Activated CD4-positive, alpha-beta T cell treated with anti-CD3 and anti-CD28 coated beads for 48 hours (primary cell): ENCODE measurements at regions not wholly inside any gene's neighbourhood (a gene's known extent, or its start where the extent isn't known, plus 50 kb on each side); places are given as distances from the start of the nearest gene placed in this dataset.
A peak's percentile ranks its signal among the peaks of the same experiment; 100 is the strongest.
"Not testable (repeated sequence)": the region's sequence is repeated elsewhere in the genome, so short reads cannot be mapped to it uniquely, and the experiment has no call there.

ENCODE experiments used
- DNase-seq: peaks from one replicate; pipeline ENCODE4 v3.0.0-alpha.2; 2020

DNA sequence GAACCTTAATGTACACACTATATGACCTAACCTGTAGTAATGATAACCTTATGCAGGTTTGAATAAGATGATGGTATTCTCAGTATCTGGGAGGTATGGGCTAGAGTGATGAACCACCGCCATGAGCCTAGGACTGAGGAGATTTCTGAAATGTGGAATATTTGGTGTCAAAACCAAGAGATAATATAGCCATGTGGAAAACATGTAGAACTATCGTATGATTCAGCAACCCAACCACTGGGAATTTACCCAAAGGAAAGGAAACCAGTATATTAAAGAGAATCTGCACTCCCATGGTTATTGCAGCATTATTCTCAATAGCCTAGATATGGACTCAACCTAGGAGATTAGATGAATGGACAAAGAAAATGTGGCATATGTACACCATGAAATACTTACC is 271.7 kb upstream of the BTG1 start:
- no peak for DNase-seq

DNA sequence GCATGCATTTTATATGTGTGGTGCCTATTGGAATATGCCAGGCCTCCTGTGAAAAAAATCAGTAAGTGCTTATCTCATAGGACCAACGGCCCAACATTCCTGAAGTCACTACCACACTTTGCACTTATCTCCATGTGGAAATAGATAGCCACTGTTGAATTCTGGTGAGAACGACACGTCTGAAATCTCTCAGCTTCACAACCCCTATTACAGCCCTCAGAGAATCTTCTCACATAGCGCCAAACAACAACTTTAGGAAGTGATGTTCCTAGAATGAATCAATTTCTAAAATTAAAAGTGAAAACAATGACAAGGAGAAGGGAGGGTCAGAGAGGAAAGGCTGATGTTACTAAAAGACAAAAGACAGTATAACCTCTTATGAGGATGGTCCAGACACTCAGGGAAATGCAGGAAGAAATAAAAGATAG is 270.8 kb upstream of the BTG1 start:
- no peak for DNase-seq

DNA sequence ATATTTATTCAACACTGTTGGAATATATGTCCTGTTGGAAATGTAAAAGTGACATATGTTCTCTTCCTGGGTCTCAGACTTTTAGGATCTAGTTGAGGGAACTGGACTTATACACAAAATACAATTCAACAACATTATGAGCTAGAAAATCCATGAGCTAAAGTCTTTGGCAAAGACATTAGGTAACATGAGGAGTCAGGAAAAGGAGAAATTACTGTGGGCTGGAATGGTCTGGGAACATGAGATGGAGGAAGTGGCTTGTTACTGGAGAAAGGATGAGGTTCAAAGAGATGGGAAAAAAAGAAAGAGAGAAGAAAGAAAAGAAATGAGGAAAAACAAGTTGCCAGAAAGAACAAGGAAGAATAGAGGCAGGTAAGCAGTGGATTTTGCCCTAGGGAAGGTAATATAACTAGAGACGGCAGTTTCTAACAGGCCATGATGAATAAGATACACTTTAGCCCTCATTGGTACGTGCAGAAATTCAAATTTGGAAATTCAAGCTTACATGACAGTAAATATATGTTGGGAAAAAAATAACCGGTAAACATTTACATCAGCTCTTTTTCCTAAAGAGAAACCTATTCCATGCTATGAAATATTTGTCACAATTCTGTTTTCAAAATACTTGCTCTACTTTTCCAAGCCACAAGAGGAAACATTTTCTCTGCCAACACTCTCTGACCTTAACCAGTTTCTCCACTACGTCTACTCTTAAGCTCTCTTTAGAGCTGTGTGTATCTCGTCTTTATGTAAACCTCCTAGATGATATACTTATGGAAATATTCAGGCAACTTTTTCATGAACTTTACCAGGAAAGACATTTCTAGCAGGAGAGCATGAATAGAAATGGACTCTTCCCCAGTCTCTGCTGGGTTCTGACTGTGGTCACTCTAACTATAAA is 268.8 kb upstream of the BTG1 start:
- DNase-seq: no peak

DNA sequence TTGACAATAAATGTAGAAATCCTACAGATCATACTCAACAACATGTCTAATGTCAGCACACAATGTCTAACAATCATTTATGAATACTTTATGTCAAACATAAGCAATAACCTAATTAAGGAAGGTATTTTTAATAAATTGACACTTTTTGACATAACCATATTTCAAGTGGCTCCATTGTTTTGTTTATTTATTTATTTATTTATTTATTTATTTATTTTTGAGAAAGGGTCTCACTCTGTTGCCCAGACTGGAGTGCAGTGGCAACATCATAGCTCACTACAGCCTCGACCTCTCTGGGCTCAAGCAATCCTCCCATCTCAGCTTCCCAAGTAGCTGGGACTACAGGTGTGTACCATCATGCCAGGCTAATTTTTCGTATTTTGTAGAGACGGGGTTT is 267.6 kb upstream of the BTG1 start:
- DNase-seq: no peak

DNA sequence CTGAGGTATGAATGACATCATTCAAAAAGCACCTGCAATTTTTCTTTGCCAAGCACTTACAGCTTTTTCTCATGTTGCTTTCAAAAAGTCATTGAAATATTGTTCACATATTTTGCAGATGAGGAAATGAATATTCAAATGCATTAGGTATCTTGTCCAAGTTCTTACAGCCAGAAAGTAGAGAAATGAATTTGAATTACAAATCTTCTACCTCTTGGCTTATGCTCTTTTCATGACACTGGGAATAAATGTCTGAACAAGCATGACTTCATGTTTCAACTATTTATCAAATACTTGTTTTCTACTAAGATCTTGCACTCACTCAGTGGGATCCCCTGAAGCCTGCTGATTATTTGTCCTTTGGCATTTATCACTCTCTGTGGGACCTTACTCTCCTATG is 267.2 kb upstream of the BTG1 start:
- no peak for DNase-seq

DNA sequence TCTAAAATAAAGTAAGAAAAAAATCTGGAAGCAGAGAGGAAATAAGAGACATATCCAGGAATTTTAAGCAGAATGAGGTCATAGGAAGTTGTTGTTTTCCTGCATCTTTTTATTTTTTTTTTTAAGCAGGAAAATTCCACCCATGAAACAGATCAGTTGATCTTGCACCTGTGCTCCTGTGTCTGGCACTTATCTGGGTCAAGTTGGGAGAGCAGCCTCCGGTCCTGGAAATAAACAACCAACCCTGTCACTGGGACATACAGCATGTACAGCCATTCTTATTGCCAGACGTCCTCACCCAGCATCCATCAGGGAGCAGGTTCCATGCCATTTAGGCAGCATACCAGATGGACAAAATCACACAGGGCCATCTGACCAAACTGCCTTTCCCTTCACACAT is 266.0 kb upstream of the BTG1 start:
- DNase-seq: no peak

DNA sequence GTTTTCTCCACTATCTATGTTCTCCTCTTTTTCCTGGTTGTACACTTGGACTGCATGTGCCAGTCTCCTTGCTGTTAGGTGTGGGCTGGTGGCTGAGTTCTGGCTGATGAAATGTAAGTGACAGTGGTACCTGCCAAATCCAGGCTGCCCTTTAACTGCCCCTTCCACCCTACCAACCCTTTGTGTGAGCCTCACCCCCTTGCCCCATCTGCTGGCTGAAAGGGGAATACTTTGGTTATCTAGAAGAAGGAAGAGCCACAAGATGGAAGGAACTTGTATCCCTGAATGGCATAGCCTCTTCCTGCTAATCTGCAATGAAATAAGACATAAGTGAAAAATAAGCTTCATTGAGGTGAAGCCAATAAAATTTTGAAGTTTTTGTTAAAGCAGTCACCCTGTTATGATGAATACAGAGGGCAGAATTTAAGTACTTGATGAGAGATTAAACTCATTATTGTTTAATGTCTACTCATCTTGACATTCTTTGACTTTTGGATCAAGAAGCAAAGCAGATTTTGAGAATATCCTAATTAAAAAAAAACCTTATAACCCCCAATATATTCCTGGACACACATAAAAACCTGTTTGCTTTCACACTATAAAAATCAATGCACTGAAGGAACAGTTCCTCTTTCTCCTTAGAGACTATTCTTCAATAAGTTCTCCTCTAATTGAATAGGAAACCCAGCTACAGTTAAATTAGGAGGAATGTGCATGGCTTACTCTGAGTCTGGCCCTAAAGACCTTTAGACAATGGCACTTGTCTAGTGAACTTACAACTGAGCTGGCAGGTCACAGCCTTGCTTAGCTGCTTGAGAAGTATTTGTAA is 262.6 kb upstream of the BTG1 start:
- peak; percentile 74 for DNase-seq

DNA sequence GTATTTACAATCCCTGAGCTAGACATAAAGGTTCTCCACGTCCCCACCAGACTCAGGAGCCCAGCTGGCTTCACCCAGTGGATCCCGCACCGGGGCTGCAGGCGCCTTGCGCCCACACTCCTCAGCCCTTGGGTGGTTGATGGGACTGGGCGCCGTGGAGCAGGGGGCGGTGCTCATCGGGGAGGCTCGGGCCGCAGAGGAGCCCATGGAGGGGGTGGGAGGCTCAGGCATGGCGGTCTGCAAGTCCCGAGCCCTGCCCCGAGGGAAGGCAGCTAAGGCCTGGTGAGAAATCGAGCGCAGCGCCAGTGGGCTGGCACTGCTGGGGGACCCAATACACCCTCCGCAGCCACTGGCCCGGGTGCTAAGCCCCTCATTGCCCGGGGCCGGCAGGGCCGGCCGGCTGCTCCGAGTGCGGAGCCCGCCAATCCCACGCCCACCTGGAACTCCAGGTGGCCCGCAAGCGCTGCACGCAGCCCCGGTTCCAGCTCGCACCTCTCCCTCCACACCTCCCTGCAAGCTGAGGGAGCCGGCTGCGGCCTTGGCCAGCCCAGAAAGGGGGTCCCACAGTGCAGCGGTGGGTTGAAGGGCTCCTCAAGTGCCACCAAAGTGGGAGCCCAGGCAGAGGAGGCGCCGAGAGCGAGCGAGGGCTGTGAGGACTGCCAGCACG is 260.9 kb upstream of the BTG1 start:
- not testable (repeated sequence) for DNase-seq

DNA sequence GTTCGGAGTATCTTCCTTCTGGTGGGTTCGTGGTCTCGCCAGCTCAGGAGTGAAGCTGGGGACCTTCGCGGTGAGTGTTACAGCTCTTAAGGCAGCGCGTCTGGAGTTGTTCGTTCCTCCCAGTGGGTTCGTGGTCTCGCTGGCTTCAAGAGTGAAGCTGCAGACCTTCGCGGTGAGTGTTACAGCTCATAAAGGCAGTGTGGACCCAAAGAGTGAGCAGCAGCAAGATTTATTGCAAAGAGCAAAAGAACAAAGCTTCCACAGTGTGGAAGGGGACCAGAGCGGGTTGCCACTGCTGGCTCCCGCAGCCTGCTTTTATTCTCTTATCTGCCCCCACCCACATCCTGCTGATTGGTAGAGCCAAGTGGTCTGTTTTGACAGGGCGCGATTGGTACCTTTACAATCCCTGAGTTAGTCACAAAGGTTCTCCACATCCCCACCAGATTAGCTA is 260.2 kb upstream of the BTG1 start:
- DNase-seq: peak; percentile 68

DNA sequence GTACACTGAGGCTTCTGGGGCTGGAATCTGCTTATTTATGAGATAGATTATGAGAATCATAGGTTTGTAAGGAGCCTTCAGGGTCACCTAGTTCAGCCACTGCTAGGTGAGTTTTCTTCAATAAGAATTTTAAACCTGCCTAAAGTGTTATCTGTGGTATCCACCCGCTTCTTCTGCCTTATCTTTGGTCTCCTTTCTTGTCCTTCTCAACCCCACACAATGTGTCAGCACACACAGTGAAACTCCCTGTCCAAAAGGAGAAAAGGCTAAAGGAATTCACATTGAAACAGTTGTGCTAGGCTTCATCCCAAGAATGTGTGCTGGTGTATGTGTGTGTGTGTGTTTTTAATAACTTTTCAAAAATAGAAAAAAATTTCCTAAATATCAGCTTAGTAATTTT is 259.3 kb upstream of the BTG1 start:
- DNase-seq: no peak

DNA sequence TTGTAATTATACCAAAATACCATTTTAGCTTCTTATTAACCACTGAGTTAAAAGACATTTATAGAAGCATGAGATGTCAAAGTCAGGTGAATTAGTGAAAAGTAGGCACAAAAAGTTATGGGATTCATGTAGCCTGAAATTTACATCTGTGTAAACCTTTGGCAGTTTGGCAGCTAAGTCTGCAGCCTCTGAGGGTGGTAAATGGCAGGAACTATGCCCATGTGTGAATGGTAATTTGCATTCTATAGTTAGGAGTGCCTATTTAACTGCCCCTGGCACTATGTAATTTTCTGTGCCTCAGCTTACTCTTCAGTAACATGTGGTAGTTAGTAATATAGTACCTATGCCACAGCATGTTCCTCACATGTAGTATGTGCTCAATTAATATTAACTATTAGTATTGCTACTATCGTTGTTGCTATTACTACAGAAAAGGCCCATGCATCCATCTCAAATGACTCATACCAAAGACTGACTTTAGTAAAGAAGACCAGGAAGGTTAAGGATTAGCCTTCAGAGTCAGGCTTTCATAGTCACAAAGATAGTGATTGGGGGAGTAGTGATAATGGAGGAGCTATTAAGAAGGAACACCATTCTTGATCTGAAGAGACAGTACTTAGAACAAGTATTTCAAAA is 258.7 kb upstream of the BTG1 start:
- no peak for DNase-seq

DNA sequence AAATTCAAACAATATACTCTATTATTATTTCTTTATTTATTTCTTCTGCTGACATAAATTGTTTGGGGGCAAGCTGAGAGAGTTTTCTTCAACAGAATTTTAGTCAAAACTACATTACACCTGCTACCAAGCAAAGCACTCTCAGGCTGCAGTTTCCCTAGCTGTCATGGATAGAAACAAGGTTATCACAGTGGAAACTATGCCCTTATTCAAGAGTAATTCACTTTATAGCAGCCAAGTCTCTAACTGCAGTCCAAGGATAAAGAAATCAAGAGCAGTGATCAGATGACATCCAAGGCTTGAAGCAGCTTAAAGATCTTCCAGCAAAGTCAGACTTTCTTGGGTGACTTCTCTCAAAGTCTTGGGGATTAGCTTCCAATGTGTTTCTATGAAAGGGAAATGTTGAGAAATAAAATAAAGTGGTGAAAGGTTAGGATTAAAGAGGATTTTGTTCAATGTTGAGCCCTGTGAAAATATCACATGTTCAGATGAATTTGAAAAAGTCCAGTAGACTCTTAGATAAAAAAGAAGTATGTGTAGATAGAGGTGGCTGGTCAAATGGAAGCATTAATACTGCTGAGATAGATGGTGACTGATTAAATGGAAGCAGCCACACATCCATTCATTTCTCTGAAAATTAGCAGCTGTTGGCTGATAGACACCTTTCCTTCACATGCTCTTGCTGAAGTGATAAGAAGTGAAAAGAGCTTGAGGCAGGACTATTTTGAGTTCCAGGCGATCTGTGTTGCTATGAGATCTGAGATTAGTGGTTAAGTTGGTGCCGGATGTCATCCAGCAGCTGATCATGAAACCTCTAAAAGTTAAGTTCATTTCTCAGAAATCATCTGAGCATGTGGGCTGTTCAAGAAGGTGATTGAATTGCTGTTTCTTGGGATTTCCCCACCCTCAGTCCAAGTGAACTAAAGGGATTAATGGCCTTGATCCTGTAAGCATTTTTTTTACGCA is 257.8 kb upstream of the BTG1 start:
- DNase-seq: peak; percentile 68

DNA sequence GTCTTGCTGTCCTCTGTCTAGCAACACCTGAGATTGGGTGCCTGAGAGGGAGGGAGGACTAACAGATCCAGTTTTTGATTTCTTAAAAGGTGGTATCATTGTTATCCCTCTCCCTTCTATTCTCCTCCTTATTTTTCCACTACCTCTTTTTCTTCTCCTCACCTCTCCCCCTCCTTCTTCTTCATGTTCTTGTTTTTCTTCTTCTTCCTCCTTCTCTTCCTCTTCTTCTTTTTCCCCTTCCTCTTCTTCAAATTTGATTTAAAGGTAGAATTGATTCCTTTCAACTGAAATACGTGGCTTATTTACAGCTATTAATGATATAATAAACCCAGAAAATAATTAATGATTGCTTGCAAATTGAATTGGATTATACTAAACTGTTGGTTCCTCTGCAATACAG is 256.8 kb upstream of the BTG1 start:
- no peak for DNase-seq

DNA sequence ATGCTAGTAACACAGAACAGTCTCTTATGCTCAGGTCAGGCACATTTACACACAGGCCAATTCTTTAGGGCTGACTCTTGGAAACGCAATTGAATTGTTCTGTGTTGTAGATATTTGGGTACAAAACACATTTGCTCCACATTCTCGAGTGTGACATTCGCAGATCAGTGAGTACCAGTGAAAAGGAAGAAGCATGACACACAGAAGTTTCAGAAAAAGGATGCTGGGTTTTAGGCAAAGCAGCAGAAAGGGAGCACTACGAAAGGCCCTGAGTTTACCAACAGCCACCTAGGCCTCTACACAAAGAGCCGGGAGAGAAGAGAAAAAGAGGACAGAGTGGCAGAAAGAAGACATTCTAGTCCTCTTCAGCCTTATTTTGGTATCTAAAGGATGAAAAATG is 254.4 kb upstream of the BTG1 start:
- no peak for DNase-seq

DNA sequence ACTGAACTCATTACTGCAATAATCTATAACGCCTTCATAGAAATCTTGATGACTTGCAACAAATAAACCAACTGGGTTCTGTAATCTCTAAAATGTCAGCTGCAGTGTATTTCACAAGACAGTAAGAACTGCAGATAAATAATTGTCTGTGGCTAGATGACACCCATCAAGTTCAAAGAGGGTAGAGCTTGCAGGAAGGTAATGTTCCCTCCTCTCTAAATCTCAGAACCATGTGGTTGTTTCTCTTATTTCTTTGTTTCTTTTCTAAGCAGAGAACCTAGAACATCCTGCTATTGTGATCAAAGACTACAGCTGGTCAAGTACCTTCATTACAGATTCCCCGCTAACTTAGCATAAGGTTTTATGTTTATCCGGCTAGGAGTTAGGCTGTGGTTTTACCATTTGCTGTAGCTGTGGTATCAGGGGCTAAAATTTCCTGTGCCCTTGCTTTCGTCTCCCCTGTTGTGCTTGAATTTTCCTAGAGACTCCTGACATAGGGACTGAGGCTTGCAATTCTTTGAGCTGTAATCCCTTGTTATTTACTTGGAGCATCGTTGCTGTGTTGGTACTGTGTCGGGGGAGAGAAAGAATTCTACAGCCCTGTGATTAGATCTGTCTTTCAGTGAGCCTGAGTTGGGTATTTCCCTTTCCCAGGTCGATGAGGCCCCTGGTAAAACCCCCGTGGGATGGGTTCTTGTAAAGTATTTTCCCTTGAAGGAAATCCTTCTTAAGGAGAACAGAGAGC is 253.1 kb upstream of the BTG1 start:
- DNase-seq: peak; percentile 34

DNA sequence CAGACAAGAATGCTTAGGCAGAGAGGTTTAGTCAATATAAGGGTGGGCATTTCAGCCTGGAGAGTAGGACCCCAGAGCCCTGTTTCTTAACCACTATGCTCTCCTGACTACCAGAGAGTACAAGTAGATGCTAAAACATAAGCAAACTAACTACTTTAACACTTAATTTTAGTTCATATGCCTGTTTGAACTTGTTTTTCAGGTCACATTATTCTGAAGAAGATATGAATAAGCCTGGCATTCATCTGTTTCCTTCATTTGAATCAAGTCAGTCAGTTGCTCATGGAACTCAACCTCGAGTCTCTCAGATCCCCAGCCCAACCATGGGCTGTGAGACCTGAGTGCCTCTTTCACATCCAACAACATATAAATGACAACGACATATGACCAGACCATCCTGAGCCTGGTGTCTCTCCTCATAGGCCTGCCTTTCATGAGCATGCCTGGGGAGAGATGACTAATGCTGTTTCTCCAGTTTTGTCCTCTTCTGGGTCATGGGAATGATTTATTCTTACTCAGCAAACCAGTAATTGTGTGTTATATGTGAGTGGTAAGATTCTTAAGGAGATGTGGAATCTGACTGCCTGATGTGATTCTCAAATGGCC is 251.1 kb upstream of the BTG1 start:
- peak; percentile 39 for DNase-seq

DNA sequence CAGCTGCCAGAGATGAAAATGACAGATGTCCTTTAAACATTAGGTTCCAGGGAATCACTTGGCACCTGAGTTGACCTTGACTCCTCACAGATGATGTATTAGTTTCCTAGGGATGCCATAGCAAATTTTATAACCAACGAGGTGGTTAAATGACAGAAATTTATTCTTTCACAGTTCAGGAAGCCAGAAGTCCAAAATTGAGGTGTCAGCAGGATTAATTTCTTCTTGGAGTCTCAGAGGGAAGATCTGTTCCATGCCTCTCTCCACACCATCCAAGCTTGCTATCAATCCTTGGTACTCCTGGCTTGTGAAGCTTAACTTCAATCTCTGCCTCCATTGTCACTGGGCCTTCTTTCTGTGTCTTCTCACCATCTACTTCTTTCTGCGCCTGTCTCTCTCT is 249.7 kb upstream of the BTG1 start:
- no peak for DNase-seq

DNA sequence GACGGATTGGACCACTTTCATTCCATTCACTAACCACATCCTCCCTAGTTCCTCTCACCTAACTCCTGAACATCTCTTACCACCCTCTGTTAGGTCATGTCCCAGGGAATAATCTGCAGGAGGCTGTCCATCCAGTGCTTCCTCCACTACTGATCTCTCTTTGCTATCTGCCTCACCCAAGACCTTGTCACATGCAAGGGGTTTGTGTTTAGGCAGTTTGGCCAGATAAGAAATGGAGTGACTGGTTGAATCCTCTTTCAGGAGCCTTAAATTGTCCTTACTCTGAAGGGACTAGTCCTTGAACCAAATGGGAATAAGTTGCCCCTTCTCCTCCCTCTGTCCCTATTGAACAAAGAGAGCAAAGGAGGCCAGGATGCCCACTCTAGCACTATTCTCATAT is 249.2 kb upstream of the BTG1 start:
- DNase-seq: no peak

DNA sequence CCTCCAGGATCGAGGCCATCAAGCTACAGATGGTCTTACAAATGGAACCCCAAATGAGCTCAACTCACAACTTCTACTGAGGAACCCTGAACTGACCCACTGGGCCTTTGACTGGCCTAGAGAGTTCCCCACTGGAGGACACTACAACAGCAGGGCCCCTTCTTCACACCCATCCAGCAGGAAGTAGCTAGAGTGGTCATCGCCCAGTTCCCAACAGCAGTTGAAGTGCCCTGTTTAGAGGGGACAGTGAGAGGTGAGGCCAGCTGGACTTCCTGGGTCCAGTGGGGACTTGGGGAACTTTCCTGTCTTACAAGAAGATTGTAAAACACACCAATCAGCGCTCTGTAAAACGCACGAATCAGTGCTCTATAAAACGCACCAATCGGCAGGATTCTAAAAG is 247.9 kb upstream of the BTG1 start:
- DNase-seq: peak; percentile 56

DNA sequence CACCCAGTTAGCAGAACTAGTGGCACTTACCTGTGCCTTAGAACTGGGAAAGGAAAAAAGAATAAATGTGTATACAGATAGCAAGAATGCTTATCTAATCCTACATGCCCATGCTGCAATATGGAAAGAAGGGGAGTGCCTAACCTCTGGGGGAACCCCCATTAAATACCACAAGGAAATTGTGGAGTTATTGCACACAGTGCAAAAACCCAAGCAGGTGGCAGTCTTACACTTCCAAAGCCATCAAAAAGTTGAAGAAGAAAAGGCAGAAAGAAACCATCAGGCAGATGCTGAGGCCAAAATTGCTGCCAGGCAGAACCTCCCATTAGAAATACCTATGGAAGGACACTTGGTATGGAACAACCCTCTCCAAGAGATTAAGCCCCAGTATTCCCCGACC is 246.1 kb upstream of the BTG1 start:
- DNase-seq: not testable (repeated sequence)

DNA sequence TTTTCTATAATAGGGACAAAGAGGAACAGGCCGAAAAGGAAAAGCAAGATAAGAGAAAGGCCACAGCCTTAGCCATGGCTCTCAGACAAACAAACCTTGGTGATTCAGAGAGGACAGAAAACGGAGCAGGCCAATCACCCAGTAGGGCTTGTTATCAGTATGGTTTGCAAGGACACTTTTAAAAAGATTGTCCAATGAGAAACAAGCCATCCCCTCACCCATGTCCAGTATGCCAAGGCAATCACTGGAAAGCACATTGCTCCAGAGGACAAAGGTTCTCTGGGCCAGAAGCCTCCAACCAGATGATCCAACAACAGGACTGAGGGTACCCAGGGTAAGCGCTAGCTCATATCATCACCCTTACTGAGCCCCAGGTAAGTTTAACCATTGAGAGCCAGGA is 243.8 kb upstream of the BTG1 start:
- DNase-seq: no peak
